HG02623 (cell line): ENCODE measurements at regions not wholly inside any gene's neighbourhood (a gene's known extent, or its start where the extent isn't known, plus 50 kb on each side); places are given as distances from the start of the nearest gene placed in this dataset.

Experiments
- ATAC-seq: cut with Tn5 transposase; IDR thresholded peaks from one replicate; pipeline ENCODE4 v1.9.1; 2021; ENCODE audit warnings: moderate library complexity; ENCODE audit not compliant: unreplicated experiment

- no peak for ATAC-seq
These were observed 237.5 kb upstream of the CTSO start for GRCh38 chr4:156191044-156191781.

DNA sequence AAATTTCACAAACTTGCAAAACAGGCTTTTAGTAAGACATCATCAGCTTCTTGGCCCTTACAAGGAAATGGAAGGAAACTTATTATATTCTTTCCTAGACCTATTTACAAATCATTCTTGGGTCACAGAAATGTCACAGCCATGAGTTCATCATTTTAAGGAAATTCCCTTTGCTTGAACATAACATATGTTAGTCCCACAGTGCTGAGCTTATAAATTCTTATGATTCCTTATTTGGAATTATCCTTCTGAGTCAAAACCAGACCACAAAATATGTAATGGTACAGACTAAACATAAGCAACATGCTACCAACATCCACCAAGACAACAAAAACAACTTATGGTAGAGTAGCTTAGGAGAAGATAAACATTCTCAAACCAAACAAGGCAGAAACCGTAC, 236.9 kb upstream of the CTSO start:
- no peak for ATAC-seq

GRCh38 chr4:156188596-156188995, 234.9 kb upstream of the CTSO start:
- ATAC-seq, result no peak

DNA sequence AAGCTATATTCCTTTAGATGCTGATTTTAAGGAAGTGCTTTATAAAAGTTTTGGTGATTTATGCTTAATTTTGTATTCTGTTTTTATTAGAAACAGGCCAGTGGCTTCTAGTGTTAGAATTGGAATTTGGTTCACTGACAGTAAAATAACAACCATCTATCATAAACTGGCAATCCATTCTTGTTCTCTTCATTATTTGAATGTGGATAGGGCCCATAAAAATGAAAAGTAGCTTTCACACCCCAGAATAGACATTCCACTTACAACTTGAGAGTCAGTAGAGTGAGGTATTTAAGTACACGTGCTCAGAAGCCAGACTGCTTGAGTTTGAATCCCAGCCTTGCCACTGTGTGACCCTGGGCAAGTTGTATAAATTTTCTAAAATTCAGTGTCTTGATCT, 232.4 kb upstream of the CTSO start:
- ATAC-seq, result no peak

GRCh38 chr4:156185514-156186055, 231.9 kb upstream of the CTSO start:
- no peak for ATAC-seq

DNA sequence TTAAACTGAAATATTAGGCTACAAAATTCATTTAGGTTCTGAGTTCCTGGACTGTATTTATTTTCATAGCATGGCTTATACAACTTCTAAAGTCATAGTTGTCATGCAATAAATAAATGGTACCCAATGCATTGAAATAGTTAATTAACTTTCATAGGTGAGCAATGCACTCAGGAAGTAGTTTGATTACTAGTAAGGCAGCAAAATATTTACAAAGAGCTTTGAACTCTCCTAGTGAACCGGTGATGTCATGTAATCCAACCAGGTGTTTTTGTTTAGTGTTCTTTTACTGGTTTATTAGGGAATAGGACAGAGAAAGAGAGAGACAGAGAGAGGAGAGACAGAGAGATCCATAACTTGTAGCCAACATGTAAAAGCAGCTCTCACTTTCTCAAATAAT, 228.6 kb upstream of the CTSO start:
- no peak for ATAC-seq

- ATAC-seq, result no peak
These were observed 224.3 kb upstream of the CTSO start for GRCh38 chr4:156177941-156178340.

- ATAC-seq, result no peak
These were observed 223.2 kb upstream of the CTSO start for GRCh38 chr4:156176896-156177295.

DNA sequence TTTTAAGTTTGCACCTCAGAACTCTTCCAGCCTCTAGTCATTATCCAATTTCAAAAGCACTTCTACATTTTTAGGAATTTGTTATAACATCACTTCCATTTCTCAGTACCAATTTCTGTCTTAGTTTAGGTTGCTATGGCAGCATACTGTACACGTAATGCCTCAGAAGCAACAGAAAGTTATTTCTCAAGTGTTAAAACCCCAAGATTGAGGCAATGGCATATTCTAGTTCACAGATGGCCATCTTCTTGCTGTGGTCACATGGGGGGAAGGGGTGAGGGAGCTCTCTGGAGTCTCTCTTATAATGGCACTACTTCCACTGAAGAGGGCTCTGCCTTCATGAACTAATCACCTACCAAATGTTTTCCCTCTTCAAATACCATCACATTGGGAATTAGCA, 220.3 kb upstream of the CTSO start:
- ATAC-seq, result no peak

- no peak for ATAC-seq
These were observed 219.8 kb upstream of the CTSO start for GRCh38 chr4:156173486-156173885.

GRCh38 chr4:156169861-156170260, 216.2 kb upstream of the CTSO start:
- no peak for ATAC-seq

DNA sequence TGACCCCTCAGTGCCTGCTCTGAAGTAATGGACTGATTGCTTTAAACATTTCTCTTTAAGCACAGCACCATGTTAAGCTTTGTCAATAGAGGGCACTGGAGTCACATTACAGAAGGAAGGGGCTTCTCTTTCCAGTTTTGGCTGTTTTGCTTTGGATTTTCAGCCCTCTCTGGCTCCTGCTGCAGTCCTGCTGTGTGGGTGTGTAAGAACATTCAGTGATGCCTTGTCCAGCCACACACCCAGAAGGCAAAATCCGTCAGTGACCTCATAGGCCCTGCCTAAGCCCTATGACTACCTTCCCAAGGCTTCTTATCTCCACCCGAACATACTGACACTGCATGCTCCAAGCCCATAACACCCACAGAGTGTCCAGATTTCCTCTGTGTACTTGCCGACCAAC, 215.3 kb upstream of the CTSO start:
- ATAC-seq, result no peak

DNA sequence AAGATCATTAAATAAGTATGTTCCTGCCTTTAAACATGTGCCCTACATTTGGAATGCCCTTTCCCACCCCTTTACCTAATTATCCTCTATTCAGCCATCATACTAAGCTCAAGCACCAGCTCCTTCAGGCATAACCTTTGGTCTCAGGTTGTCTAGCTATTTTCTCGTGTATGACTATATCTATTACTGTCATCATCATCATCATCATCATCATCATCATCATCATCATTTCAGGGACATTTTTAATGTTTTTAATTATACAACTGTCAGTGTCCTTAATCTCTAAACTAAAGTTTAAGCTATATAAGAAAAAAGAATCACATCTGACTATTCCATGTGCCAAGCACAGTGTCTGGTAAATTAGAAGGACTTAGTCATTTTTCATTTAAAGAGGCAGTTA, 214.6 kb upstream of the CTSO start:
- ATAC-seq, result no peak

GRCh38 chr4:156158747-156159146, 205.1 kb upstream of the CTSO start:
- ATAC-seq, result peak; percentile 84

- no peak for ATAC-seq
These were observed 201.3 kb upstream of the CTSO start for GRCh38 chr4:156154978-156155377.

GRCh38 chr4:156146571-156146970, 192.9 kb upstream of the CTSO start:
- no peak for ATAC-seq

DNA sequence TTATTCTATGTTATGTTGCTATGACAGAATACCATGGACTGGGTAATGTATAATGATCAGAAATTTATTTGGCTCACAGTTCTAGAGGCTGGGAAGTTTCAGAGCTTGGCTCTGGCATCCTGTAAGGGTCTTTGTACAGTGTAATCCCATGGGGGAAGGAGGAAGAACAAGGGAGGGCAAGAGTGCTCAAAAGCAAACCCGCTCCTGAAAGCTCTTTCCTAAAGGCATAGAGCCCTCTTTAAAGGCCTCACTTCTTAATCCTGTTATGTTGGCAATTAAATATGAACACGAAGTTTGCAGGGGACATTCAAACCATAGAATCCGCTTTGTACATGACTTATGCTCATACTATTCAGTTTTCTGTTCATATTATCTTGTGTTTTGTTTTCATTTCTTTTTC, 191.3 kb upstream of the CTSO start:
- ATAC-seq, result no peak

- ATAC-seq, result no peak
These were observed 185.2 kb upstream of the CTSO start for GRCh38 chr4:156138781-156139280.

DNA sequence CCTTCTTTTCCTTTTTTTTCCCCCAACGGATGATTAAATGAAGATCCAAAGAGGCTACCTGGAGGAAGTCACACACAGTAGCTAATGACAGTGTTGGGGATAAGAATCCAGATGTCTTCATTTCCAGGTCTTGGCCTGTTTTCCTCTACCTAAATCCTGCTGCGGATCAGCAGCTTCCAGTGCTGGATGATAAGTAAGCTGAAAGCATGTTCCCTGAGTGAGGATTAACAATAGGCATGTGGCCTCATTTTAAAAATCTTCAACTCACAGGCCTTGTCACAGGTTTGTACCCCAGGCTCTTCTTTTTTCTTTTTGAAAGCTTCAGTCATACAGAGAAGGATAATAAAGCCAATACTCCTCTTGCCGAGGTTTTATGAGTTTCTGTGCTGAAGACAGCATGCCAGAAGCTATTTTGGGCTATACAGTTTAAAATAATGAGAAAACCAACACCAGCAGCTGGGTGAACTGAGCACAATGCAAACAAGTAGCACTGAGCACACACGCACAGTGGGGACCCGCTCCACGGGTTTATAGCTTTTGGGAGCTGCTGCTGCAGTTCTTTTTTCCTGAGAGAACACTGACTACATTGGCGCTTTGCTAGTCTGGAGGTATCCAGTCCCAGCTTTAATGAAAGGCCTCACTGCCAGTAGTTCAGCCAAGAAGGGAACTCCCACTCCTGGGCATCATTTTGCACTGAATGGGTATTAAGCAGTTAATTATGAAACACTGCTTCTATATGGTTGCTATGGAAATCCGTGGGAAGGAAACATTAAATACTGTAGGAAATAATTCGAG, 184.2 kb upstream of the CTSO start:
- ATAC-seq, result no peak

DNA sequence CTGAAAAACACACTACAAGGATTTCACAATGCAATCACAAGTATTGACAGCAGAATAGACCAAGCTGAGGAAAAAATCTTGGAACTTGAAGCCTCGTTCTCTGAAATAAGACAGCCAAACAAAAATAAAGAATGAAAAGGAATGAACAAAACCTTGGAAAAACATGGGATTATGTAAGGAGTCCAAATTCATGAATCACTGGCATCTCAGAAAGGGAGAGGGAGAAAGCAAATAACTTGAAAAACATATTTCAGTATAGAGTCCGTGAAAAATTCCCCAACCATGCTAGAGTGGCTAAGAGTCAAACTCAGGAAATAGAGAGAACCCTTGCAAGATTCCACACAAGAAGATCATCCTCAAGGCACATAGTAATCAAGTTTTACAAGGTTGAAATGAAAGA, 178.5 kb upstream of the CTSO start:
- no peak for ATAC-seq

- no peak for ATAC-seq
These were observed 174.9 kb upstream of the CTSO start for GRCh38 chr4:156128616-156129015.
